K562 (cell line): ENCODE measurements at regions not wholly inside any gene's neighbourhood (a gene's known extent, or its start where the extent isn't known, plus 50 kb on each side); places are given as distances from the start of the nearest gene placed in this dataset.

Source experiments
- ATAC-seq: fragments of 200-7000 bp; cut with Tn5 transposase; 3 replicates; pipeline ENCODE4 v1.9.1; 2020; ENCODE audit warnings: moderate library complexity
- BruUV-seq: library from RNA; stranded (reverse); fragments of 400-500 nt; replicated peaks from 2 replicates; lab custom pipeline; 2021; lab: Mats Ljungman, UMichigan
- CTCF ChIA-PET: fragments of 300-600 bp; formaldehyde crosslinking; extraction: SDS; loops from one replicate; lab custom pipeline; 2021; ENCODE audit warnings: low intra/inter-chr PET ratio; lab: Yijun Ruan, JAX
- POLR2A ChIA-PET: fragments of 300-600, 350-650 bp; sonication (Branson Sonifier 250); formaldehyde crosslinking; extraction: SDS; loops from one replicate; lab custom pipeline; 2021; ENCODE audit warnings: antibody characterized with exemption, inconsistent platforms; lab: Yijun Ruan, JAX
- DNase-seq, 4 experiments: peaks; one replicate each; pipeline versions ENCODE4 v3.0.0 to v3.0.0-alpha.2; 2011 to 2018; ENCODE audit warnings: low spot score in 3 of 4, mixed read lengths in 3 of 4; ENCODE audit errors: extremely low read depth in 1 of 4
- FAIRE-seq: peaks from 2 replicates; lab custom pipeline; 2011; peaks lifted over from hg19 to GRCh38; lab: Jason Lieb, UNC
- H2AFZ ChIP-seq: 2 replicates; pipeline ENCODE4 v1.6.0; 2011; ENCODE audit warnings: low read depth, low read length, control low read depth, inconsistent platforms
- H3K27ac ChIP-seq: fragments of 200-600 bp; 3 replicates; pipeline ENCODE4 v1.8.0; 2011; ENCODE audit warnings: low read depth, mild to moderate bottlenecking, control low read depth, inconsistent platforms, low read length, moderate library complexity, mixed read lengths; ENCODE audit errors: extremely low read depth
- H3K27me3 ChIP-seq, 2 experiments: fragments of 300-600 bp in 1 of 2; 2 replicates in 1 of 2; 3 replicates in 1 of 2; pipeline versions ENCODE4 v1.6.0 to v1.8.0; 2011; ENCODE audit warnings: inconsistent platforms in 2 of 2, low read length in 2 of 2, mild to moderate bottlenecking in 1 of 2, mixed read lengths in 1 of 2, moderate library complexity in 1 of 2; ENCODE audit not compliant: control insufficient read depth in 2 of 2, insufficient read depth in 2 of 2
- H3K36me3 ChIP-seq: fragments of 300-600 bp; 3 replicates; pipeline ENCODE4 v1.8.0; 2011; ENCODE audit warnings: mild to moderate bottlenecking, low read length, inconsistent platforms; ENCODE audit not compliant: control insufficient read depth, insufficient read depth
- H3K4me1 ChIP-seq, 2 experiments: fragments of 200-600 bp in 1 of 2; replicated peaks in 1 of 2; 2 replicates in 1 of 2; 3 replicates in 1 of 2; pipeline versions ENCODE4 v1.5.1 to v1.8.0; 2011; ENCODE audit warnings: inconsistent platforms in 2 of 2, low read length in 2 of 2, mild to moderate bottlenecking in 1 of 2, mixed read lengths in 1 of 2, moderate library complexity in 1 of 2; ENCODE audit not compliant: control insufficient read depth in 2 of 2, insufficient read depth in 2 of 2
- H3K4me2 ChIP-seq: 2 replicates; pipeline ENCODE4 v1.6.1; 2011; ENCODE audit warnings: low read length, control low read depth, inconsistent platforms, mixed read lengths; ENCODE audit not compliant: insufficient read depth
- H3K4me3 ChIP-seq: fragments of 200-600 bp; sonication (generic), shearing (Covaris generic); 2 replicates; pipeline ENCODE4 v1.5.1; 2016; ENCODE audit warnings: control low read depth, inconsistent platforms
- H3K79me2 ChIP-seq: fragments of 200-600 bp; 3 replicates; pipeline ENCODE4 v1.8.0; 2011; ENCODE audit warnings: low read length, inconsistent platforms; ENCODE audit not compliant: control insufficient read depth, insufficient read depth
- H3K9ac ChIP-seq, 2 experiments: 2 replicates each; pipeline versions ENCODE4 v1.6.0 to v1.6.1; 2011; ENCODE audit warnings: low read depth in 2 of 2, low read length in 2 of 2, control low read depth in 1 of 2, inconsistent platforms in 1 of 2, mild to moderate bottlenecking in 1 of 2, mixed read lengths in 1 of 2; ENCODE audit not compliant: insufficient read depth in 1 of 2
- H3K9me1 ChIP-seq: one replicate; pipeline ENCODE4 v1.6.0; 2011; ENCODE audit warnings: inconsistent platforms, mild to moderate bottlenecking, low read length, moderate library complexity; ENCODE audit not compliant: control insufficient read depth, insufficient read depth
- H3K9me3 ChIP-seq: replicated peaks from 2 replicates; pipeline ENCODE4 v1.5.1; 2011; ENCODE audit warnings: low read depth, low read length, inconsistent platforms; ENCODE audit not compliant: control insufficient read depth, insufficient read depth
- H4K20me1 ChIP-seq: replicated peaks from 2 replicates; pipeline ENCODE4 v1.6.1; 2011; ENCODE audit warnings: low read length, inconsistent platforms, mixed read lengths; ENCODE audit not compliant: control insufficient read depth, insufficient read depth
- EP400 ChIP-seq: fragments of 450-650 bp; IDR thresholded peaks from 2 replicates; pipeline ENCODE4 v1.6.1; 2017; ENCODE audit warnings: antibody characterized with exemption, mild to moderate bottlenecking, moderate library complexity
- GTF2F1 ChIP-seq: IDR thresholded peaks from 2 replicates; pipeline ENCODE4 v1.6.1; 2011; ENCODE audit warnings: low read depth, low read length, improper control_type of control experiment
- JUNB ChIP-seq: fragments of 450-650 bp; formaldehyde crosslinking; conservative IDR thresholded peaks from 2 replicates; pipeline ENCODE4 v1.4.0; 2020; ENCODE audit warnings: mild to moderate bottlenecking
- MCM5 ChIP-seq: fragments of 450-650 bp; IDR thresholded peaks from 2 replicates; pipeline ENCODE4 v1.6.1; 2016; ENCODE audit warnings: low read depth
- MECOM ChIP-seq: fragments of 250-450 bp; sonication (Bioruptor Pico); IDR thresholded peaks from 2 replicates; pipeline ENCODE4 v1.8.0; 2022; ENCODE audit warnings: inconsistent platforms
- MTA1 ChIP-seq: fragments of 450-650 bp; IDR thresholded peaks from 2 replicates; pipeline ENCODE4 v1.6.1; 2017; ENCODE audit warnings: borderline replicate concordance
- MTA2 ChIP-seq: fragments of 450-650 bp; IDR thresholded peaks from 2 replicates; pipeline ENCODE4 v1.6.1; 2016; ENCODE audit warnings: low read depth
- MYNN ChIP-seq, 2 experiments: sonication (generic); formaldehyde crosslinking in 1 of 2; IDR thresholded peaks; 2 replicates each; pipeline versions ENCODE4 v1.5.0 to v1.6.1; 2016 to 2020; ENCODE audit warnings: antibody characterized with exemption in 1 of 2, missing genetic modification reagents in 1 of 2
- RCOR1 ChIP-seq, 2 experiments: IDR thresholded peaks; 2 replicates each; pipeline ENCODE4 v1.6.1; 2012; ENCODE audit warnings: low read depth in 2 of 2, low read length in 2 of 2, borderline replicate concordance in 1 of 2, improper control_type of control experiment in 1 of 2
- XRCC4 ChIP-seq: IDR thresholded peaks from one replicate; pipeline ENCODE4 v1.6.1; 2011; ENCODE audit not compliant: insufficient read depth, insufficient read length; ENCODE audit errors: extremely low read depth
- ZBTB12 ChIP-seq: fragments of 250-450 bp; sonication (Bioruptor Pico); IDR thresholded peaks from 2 replicates; pipeline ENCODE4 v1.4.0; 2020
- ZBTB26 ChIP-seq: fragments of 450-650 bp; formaldehyde crosslinking; IDR thresholded peaks from 2 replicates; pipeline ENCODE4 v1.4.0; 2022; ENCODE audit warnings: missing genetic modification characterization
- WGBS: fragments of 100-300 bp; shearing (Covaris generic); methylation state at CpG from one replicate; pipeline ENCODE4 v1.1.6; 2016; ENCODE audit warnings: low coverage, mixed read lengths; ENCODE audit not compliant: insufficient coverage; ENCODE audit errors: missing lambda C conversion rate; 5-methylcytosine and 5-hydroxymethylcytosine counted together
- in situ Hi-C: fragments of 300-500 bp; cut with MboI; formaldehyde crosslinking; loops from 4 replicates; pipeline ENCODE4 v1.15.0; 2018; ENCODE audit warnings: inconsistent platforms, mixed read lengths
- intact Hi-C: fragments of 100-400 bp; cut with micrococcal nuclease; formaldehyde crosslinking; loops from 2 replicates; pipeline ENCODE4 v1.14.2; 2022
- TF ChIP-seq, protein P1 (sequence below): fragments of 450-650 bp; conservative IDR thresholded peaks from 2 replicates; pipeline ENCODE4 v1.6.1; 2016; ENCODE audit warnings: missing genetic modification characterization, low read depth, mild to moderate bottlenecking, control low read depth, missing compliant biosample characterization
- TF ChIP-seq, protein P2 (sequence below): sonication (generic); formaldehyde crosslinking; IDR thresholded peaks from 2 replicates; pipeline ENCODE4 v1.9.0; 2022; ENCODE audit warnings: mild to moderate bottlenecking, missing genetic modification reagents

GRCh38 chr1:105362438-105362837, 1612.7 kb downstream of the AMY1C start:
- TF ChIP-seq, protein P1, sequence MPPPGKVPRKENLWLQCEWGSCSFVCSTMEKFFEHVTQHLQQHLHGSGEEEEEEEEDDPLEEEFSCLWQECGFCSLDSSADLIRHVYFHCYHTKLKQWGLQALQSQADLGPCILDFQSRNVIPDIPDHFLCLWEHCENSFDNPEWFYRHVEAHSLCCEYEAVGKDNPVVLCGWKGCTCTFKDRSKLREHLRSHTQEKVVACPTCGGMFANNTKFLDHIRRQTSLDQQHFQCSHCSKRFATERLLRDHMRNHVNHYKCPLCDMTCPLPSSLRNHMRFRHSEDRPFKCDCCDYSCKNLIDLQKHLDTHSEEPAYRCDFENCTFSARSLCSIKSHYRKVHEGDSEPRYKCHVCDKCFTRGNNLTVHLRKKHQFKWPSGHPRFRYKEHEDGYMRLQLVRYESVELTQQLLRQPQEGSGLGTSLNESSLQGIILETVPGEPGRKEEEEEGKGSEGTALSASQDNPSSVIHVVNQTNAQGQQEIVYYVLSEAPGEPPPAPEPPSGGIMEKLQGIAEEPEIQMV (tag), result no peak
- TF ChIP-seq MECOM (CRISPR knock-in tag) (no peak), RCOR1 (IDR thresholded peaks at IDR 0.05; ENCODE audit: borderline replicate concordance in 1 of 2, low read depth in 2 of 2, low read length in 2 of 2) (no peak)
- FAIRE-seq (no peak), DNase-seq (no peak), ATAC-seq (no peak)
- Histone ChIP-seq H3K27ac (no peak overlapping the region), H3K9me1 (no peaks in the 10 kb centered on the region), H3K9me3 (peaks cover 3% of the 10 kb centered on the region; the same call in 1 of the 2 replicates), H3K4me1 (no peaks in the 10 kb centered on the region), H4K20me1 (no peaks in the 10 kb centered on the region), H3K27me3 (no peaks in the 10 kb centered on the region), H3K4me3 (no peak overlapping the region), H2AFZ (no peak overlapping the region), H3K9ac (no peak overlapping the region), H3K4me2 (no peak overlapping the region), H3K79me2 (no peaks in the 10 kb centered on the region), H3K36me3 (no peaks in the 10 kb centered on the region)
- in situ Hi-C loops, result no loop called here
- CTCF ChIA-PET, result no interaction called here
- WGBS, result 0% methylated on average over 1 of the region's 1 CpG
- POLR2A ChIA-PET, result no interaction called here
- BruUV-seq, result no TSS peak
- intact Hi-C loops, result no loop called here

DNA sequence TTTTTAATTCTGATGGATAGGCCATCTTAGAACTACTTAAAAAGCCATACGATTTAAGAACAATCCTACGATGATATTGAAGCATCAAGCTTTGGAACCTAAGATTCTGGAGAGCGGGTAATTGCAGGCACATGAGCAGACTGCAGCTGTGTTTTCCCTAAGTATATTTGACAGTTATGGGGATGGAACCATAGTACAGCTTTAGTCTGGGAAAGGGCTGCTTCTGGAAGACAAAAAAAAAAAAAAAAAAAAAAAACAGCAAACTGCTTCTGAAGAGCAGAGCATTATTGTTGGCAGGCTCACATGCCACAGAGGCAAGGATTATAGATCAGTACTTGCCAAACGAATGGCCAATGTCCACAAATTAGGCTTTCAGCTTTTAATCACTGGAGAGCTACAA, 1618.7 kb downstream of the AMY1C start:
- H4K20me1 ChIP-seq, result no peaks in the 10 kb centered on the region
- ATAC-seq, result no peak
- peaks cover 1% of the 10 kb centered on the region; the same call in 1 of the 2 replicates for H3K9me3 ChIP-seq
- in situ Hi-C loops (no loop called here), intact Hi-C loops (no loop called here)
- no peaks in the 10 kb centered on the region for H3K4me1 ChIP-seq
- no peak overlapping the region for H3K27ac ChIP-seq
- H3K9me1 ChIP-seq, result no peaks in the 10 kb centered on the region
- no peak overlapping the region for H3K4me3 ChIP-seq
- H3K4me2 ChIP-seq, result no peak overlapping the region
- no peak for FAIRE-seq
- H3K9ac ChIP-seq, result no peak overlapping the region
- ChIA-PET CTCF (no interaction called here), POLR2A (no interaction called here)
- no peak for DNase-seq
- no peaks in the 10 kb centered on the region for H3K79me2 ChIP-seq
- 0% methylated on average over 4 of the region's 4 CpGs for WGBS
- H2AFZ ChIP-seq, result no peak overlapping the region
- BruUV-seq, result no TSS peak
- H3K27me3 ChIP-seq, result no peaks in the 10 kb centered on the region
- H3K36me3 ChIP-seq, result no peaks in the 10 kb centered on the region
- no peak for TF ChIP-seq GTF2F1
- TF ChIP-seq MTA1, result no peak
- no peak for TF ChIP-seq XRCC4
- TF ChIP-seq ZBTB26 (CRISPR knock-in tag), result no peak
- TF ChIP-seq, protein P2, sequence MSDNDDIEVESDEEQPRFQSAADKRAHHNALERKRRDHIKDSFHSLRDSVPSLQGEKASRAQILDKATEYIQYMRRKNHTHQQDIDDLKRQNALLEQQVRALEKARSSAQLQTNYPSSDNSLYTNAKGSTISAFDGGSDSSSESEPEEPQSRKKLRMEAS (CRISPR knock-in tag), result no peak
- no peak for TF ChIP-seq ZBTB12 (CRISPR knock-in tag)
- TF ChIP-seq JUNB (CRISPR knock-in tag), result no peak
- TF ChIP-seq EP400, result no peak
- no peak for TF ChIP-seq MYNN (IDR thresholded peaks at IDR 0.05)
- TF ChIP-seq MYNN (CRISPR knock-in tag; IDR thresholded peaks at IDR 0.05), result no peak
- TF ChIP-seq MCM5, result no peak
- no peak for TF ChIP-seq MTA2
